GM21526 (cell line): ENCODE measurements at regions not wholly inside any gene's neighbourhood (a gene's known extent, or its start where the extent isn't known, plus 50 kb on each side); places are given as distances from the start of the nearest gene placed in this dataset.
"Not testable (repeated sequence)": the region's sequence is repeated elsewhere in the genome, so short reads cannot be mapped to it uniquely, and the experiment has no call there.

Source experiments
- ATAC-seq: cut with Tn5 transposase; IDR thresholded peaks from one replicate; pipeline ENCODE4 v1.9.1; 2021; ENCODE audit warnings: moderate library complexity; ENCODE audit not compliant: unreplicated experiment, low FRiP score

DNA sequence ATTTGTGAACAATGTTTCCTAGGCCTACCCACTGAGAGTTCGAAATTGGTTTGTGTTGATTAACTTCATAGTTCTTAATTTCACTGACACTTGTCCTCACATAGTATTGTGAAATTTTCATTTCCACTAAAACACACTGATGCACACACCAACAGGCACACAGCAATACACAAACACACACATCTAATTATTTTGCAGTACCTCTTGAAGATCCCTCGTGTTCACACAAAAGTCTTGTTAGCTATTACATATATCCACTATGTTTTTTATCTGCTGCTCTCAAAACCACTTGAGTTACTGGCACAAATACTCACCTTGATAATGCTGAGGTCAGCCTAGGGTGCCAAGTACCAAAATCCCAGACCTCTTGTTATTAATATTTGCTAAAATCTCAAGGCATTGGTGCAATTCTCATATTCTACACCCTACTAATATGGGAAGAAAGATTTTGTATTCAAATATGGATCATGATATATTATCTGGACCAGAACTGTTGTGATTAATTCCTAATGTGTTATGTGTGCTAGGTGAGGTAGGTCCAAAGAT is 767.4 kb upstream of the CDH10 start:
- ATAC-seq, result no peak

DNA sequence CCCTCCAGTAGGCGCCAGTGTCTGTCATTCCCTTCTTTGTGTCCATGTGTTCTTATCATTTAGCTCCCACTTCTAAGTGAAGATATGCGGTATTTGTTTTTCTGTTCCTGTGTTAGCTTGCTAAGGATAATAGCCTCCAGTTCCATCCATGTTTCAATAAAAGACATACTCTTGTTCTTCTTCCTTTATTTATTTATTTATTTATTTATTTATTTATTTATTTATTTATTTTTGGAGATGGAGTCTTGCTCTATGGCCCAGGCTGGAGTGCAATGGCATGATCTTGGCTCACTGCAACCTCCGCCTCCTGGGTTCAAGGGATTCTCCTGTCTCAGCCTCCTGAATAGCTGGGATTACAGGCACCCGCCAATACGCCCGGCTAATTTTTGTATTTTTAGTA is 762.6 kb upstream of the CDH10 start:
- ATAC-seq, result not testable (repeated sequence)

DNA sequence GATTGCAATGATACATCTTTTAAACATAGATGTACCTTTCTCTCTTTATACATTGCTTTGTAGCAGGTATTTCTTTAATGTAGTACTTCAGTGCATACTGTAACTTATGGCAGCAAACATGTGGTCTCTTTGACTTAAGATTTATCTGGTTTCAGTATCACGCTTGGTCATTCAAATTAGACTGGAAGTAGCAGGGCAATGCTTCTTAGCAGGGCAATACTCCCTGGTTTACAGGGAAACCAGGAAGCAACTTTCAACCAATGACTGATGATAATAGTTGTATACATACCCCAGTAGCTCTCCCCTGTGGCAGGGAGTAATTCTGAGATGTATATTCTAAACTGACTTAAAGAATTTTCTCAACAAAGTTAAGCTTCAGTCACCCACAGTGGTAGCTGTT is 761.1 kb upstream of the CDH10 start:
- no peak for ATAC-seq

DNA sequence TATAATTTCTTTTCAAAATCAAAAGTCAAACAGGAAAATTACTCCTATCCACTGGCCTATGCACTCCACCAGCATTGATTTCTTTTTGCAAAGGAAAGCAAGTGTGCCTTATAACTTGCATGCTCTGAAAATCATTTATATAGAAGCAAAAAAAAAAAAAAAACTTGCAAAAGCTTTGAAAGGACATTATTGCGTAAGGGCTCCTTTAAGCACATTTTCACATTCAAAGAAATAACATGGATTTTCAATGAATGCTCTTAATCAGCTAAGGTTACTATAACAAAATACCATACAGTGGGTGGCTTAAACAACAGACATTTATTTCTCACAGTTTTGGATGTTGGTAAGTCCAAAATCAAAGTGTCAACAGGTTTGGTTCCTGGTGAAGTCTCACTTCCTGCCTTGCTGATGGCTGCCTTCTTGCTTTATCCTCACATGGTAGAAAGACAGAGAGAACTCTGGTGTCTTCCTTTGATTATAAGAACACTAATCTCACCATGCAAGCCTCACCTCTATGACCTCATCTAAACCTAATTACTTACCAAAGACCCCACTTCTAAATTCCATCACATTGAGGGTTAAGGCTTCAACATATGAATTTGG is 755.2 kb upstream of the CDH10 start:
- ATAC-seq, result no peak

DNA sequence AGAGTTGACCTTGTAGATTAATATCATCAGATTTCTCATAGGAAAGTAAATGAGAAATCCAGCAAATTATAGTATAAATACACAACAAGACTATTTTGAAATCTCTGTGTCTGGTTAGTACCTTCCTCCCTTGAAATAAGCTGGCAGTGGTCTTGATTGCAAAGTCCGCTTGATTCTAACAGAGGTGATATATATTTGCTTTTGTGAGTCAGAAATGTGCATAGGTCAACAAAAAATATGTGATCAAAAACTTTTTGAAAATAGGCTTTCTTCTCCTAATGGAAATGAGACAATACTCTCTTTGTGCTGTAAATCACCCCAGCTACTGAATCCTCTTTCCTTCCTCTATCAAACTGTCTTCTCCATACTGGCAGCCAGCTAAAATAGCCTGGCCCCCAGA is 749.2 kb upstream of the CDH10 start:
- ATAC-seq, result no peak

DNA sequence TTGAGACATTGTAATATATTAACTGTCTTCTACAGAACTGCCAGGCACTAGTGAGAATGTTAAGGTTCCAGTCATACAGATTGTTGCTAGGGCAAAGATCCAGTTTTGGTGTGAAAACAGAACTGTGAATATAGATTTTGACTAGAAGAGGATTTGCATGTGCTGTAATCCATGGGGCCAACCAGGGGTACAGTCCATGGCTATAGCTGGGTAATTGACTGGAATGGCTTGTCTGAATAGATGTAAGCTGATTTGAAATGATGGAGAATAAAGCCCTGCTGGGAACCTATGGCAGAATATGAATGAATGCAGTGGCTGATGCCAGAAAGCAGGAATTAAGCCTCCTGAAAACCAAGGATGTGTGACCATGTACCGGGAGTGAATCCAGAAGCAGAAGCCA is 748.5 kb upstream of the CDH10 start:
- no peak for ATAC-seq

DNA sequence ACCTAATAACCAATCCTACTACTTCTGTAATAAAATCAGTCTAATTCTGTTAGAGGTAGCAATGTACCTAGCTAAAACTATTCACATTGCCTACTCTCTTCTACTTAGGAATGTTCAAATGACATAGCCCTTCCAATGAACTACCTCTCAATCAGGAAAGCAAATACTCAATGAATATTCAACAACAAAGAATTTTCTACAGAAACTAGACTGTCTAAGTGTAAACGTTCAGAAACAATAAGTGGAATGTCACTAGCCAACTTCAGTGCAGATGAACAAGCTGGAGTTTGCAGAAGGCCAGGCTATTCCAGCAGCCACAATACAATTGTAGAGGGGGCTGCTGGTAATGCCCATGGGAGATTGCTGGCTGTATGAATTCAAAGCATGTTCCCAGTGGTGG is 743.2 kb upstream of the CDH10 start:
- ATAC-seq, result no peak

DNA sequence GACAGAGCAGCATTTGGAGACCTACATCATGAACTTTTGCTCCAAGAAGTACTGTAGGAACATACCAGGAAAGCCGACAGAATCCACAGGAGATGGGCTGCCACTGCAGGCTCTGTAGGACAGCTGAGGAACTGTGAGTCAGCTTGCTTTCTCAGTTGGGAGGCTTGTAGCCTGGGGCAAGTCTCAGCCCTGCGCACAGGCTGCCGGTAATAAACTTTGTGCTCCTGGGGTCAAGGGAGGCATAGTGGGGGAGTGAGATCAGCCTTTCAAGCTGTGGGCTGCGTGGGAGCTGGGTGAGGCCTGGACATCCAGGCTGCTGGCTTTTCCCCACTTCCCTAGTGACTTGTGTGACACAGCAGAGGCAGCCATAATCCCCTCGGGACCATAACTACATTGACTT is 718.0 kb upstream of the CDH10 start:
- no peak for ATAC-seq

DNA sequence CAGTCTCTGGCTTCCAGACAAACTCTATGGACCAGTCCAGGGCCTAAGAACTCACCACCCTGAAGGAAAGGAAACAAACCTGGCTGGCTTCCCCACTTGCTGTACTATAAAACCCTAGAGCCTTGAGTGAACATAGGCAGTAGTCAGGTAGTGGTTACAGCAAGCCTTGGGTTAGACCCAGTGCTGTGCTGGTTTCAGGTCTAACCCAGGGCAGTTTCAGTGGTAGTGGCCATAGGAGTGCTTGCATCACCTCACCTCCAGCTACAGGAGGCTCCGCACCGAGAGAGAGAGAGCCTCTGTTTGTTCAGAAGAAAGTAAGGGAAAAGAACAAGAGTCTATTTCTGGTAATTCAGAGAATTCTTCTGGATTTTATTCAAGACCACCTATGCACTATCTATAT is 714.1 kb upstream of the CDH10 start:
- ATAC-seq, result no peak

DNA sequence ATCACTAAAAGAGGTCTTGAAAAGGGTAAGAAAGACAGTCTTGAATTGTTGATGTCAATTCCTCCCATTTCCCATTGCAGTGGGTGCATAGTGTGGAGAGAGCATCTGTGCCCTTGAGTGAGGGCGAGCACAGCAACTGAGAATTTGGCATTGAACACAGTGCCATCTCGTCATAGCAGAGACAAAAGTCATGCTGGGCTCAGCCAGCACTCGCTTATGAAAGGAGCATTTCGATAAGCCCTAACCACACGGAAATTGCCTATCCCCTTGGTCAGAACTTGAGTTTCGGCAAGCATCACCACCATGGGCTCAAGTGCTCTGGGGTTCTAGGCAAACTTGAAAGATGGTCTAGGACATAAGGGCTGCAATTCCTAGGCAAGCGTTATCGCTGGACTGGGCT is 712.8 kb upstream of the CDH10 start:
- ATAC-seq, result no peak

DNA sequence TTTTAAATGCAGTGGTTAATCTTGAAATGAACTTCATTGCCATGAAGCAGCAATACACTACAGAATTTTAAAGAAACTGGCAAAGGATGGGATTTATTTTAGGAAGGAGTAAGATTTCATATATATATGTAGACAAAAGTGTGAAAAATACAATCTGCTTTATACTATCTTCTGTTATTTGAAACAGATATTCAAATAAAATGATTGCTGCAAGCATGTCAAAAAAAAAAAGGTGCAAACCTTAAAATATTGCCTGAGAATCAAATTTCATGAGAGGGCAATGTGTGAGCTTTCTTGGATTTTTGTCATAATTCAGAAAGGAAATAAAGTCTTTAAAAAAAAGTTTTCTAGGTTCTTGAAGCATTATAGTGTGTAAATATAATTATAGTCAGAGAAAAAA is 705.0 kb upstream of the CDH10 start:
- no peak for ATAC-seq

DNA sequence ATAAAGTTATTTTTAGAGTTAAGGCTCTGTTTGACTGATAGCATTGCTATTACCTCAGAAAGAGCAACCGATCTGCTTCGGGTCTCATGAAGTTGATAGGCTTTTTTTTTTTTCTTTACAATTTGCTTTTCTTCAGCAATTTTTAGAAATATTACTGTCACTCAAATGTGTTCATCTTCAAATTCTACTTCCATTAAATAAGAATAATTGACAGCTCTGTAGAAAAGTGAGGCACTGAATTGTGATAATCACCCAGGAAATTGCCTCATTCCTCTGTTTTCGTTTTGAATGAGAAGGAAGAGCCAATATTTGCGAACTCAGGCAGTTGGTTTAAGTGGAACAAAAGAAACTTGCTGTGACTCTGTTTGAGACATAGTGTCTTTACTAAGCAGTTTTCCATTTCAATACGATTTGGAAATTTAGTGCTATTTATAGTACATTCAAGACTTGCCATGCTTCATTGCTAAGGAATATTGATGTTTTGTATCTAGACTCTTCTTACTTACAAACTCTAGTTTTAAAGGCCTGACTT is 700.5 kb upstream of the CDH10 start:
- no peak for ATAC-seq

DNA sequence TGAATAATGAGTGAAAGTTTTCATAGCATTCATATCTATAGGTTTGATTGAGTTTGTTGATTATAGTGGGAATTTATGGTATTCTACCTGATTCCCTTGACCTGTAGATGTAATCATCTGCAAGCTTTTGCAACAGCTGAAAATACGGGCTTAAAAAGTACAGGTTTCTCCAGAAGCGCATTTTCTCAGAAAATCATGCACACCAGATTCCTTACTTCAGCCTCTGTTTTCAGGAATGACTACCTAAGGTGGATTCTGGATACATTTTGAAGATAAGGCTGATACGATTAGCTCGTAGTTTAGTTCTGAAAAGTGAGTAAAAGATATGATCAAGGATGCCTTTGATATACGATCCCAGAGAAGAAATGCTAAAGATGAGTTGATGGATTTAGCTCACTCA is 694.8 kb upstream of the CDH10 start:
- ATAC-seq, result no peak

DNA sequence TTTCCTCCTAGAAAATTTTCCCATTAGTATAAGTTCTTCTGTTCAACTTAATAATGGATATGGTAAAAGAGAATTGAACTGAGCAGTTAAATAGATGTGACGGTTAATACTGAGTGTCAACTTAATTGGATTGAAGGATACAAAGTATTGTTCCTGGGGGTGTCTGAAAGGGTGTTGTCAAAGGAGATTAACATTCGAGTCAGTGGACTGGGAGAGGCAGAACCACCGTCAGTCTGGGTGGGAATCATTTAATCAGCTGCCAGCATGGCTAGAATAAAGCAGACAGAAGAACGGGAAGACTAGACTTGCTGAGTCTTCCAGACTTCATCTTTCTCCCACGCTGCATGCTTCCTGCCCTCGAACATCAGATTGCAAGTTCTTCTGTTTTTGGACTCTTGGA is 689.6 kb upstream of the CDH10 start:
- no peak for ATAC-seq

DNA sequence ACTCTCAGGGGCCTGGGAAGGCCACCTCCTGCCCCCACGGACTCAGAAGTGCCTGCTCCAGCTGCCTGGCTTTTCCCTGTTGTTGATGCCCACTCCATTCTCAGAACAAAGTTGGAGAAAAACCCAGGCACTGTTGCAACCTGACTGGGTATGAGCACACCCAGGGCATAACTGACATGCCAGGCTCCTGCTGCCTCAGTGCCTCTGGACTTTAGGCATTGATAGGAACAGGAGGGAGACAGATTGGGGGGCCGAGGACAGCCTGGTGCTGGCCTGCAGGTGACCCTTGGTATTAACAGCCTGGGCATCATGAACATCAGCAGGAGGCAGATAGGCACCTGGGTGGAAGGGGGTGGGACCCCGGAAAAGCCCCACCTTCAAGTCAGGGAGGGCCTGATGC is 685.9 kb upstream of the CDH10 start:
- ATAC-seq, result no peak

DNA sequence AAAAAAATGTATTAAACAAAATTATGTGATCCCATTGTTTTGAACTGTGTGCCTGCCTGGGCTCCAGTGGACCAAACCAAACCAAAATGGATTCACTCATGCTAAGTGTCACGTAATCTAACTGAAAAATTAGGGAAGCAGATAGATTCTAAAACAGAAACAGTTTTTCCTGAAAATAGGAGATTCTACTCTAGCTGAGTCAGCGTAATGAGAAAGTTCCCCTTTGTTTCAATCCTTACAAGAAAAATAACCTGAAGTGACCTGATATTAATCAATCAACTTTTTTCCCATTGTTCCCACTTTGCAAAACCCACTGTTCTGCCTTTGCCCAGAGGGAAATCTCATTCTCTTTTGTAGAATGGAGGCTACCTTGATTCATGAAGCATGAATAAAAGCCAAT is 682.4 kb upstream of the CDH10 start:
- no peak for ATAC-seq

DNA sequence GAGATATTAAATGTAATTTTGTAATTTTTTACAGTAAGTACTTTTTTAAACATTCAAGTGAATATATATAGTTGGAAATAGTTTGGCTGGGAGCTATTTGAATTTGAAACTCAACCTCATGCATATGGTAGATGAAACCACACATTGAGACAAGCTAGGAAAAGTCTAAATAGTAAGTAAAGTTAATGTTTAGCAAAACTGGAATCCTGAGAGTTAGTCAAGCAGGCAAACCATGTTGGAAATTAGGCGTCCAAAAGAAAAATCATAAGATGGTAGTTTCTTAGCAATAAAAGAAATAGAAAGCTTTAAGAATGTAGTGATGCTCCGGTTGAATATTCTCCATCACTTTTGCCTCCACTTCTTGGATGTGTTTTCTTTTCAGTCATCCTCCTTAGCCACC is 657.1 kb upstream of the CDH10 start:
- no peak for ATAC-seq

DNA sequence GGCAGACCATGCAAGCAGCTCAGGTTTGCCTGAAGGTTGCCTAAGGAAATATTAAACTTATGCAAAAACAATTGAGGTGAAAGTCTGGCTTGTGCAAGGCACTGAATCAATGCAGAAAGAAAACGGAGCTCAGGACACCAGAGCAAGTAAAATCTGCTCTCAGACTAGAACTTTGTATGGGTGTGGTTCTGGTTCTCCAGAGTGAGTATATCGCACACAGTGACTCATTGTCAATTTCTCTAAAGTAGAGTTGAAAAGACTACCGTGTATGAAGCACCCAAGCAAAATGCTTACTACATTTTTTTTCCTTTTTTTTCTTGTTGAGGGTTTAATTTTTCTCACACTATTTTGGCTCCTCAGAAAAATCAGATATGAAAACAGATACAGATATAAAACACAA is 650.3 kb upstream of the CDH10 start:
- ATAC-seq, result no peak

DNA sequence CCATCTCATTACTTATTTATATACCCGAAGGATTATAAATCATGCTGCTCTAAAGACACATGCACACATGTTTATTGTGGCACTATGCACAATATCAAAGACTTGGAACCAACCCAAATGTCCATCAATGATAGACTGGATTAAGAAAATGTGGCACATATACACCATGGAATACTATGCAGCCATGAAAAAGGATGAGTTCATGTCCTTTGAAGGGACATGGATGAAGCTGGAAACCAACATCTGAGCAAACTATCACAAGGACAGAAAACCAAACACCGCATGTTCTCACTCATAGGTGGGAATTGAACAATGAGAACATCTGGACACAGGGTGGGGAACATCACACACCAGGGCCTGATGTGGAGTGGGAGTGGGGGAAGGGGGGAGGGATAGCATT is 645.0 kb upstream of the CDH10 start:
- not testable (repeated sequence) for ATAC-seq

DNA sequence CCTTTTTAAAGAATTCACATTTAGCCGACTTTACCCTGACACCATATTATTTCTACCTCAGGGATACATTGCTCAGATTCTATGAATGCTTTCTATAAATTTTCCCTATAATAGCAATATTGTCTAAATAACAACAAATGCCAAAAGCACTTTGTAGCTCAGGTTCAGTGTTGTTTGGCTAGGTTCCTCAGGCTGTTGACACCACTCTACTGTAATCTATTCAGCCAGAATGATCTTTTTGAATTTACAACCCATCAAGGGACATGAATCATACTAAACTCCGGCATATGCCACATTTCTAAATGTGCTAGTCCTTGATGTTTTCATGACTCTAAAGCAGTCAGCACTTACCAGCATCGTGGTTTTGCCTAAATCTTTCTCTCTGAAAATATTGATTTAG is 641.5 kb upstream of the CDH10 start:
- ATAC-seq, result no peak

DNA sequence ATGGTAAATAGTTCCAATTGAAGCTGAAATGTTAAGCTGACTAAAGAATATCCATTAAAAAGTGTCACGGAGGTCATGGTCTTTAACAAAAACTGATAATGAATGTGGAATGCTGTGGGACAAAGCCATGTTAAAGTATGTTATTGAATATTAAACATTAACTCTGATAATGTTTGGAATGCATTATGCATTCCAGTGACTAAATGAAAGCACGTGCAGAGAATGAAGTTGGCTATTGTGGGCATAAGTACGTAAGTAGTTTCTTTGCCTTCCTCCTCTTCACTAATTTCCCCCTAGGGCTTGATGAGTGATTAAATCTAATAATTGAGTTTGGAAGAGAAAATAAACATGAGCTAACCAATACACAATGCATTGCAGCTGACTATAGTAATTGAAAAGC is 640.4 kb upstream of the CDH10 start:
- no peak for ATAC-seq

DNA sequence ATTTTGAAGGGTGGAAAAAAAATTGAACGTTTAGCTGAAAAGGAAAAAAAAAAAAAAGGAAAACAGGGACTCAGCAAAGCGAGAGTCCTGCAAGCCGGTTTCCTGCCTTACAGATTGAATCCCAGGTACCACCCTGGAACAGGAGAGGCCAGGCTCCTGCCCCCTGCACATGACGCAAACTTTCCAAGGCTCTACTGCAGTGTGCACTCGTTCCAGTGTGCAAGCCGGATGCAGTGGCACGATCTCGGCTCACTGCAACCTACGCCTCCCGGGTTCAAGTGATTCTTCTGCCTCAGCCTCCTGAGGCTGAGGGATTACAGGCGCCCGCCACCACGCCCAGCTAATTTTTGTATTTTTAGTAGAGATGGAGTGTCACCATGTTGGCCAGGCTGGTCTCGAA is 618.7 kb upstream of the CDH10 start:
- not testable (repeated sequence) for ATAC-seq

DNA sequence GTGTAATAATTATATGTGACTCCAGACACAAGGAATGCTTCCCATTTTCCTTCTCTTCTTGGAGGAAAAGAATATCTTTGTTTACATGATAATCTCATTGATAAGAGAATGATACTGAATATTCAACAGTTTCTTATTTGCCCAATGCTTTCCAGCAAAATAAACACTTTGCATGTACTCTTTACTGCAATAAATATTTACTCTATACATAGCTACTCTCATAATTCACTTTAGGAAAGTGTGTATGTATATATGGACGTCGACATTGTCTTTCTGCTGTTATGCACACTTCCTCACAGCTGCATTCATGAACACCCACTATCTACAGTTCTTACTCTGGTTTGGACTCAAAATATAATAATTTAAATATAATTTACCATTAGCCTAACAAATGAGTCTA is 617.4 kb upstream of the CDH10 start:
- no peak for ATAC-seq
